Suprapubic skin (tissue), 4 donors: ENCODE measurements at regions not wholly inside any gene's neighbourhood (a gene's known extent, or its start where the extent isn't known, plus 50 kb on each side); places are given as distances from the start of the nearest gene placed in this dataset.

Source experiments
- DNase-seq, 2 donors: peaks; one replicate each; pipeline ENCODE4 v3.0.0-alpha.2; 2019; ENCODE audit warnings: low spot score in 2 of 2
- H3K27ac ChIP-seq: fragments of 200-600 bp; sonication (generic); one replicate; pipeline ENCODE4 v1.5.1; 2019
- H3K27me3 ChIP-seq: fragments of 200-600 bp; sonication (generic); one replicate; pipeline ENCODE4 v1.5.1; 2019
- H3K36me3 ChIP-seq: fragments of 200-600 bp; sonication (generic); one replicate; pipeline ENCODE4 v1.5.1; 2019
- H3K4me1 ChIP-seq: fragments of 200-600 bp; sonication (generic); one replicate; pipeline ENCODE4 v1.5.1; 2019
- H3K4me3 ChIP-seq: fragments of 200-600 bp; sonication (generic); one replicate; pipeline ENCODE4 v1.5.1; 2019; ENCODE audit warnings: mild to moderate bottlenecking
- H3K9me3 ChIP-seq: fragments of 200-600 bp; sonication (generic); one replicate; pipeline ENCODE4 v1.5.1; 2019
- CTCF ChIP-seq, 2 donors: fragments of 200-600 bp in 1 of 2; fragments of 450-650 bp in 1 of 2; sonication (generic) in 1 of 2; IDR thresholded peaks; one replicate each; pipeline ENCODE4 v1.5.1; 2016 to 2019; ENCODE audit warnings: antibody characterized with exemption in 2 of 2, mild to moderate bottlenecking in 1 of 2, moderate library complexity in 1 of 2
- EP300 ChIP-seq: sonication (generic); formaldehyde crosslinking; IDR thresholded peaks from one replicate; pipeline ENCODE4 v1.6.1; 2017; ENCODE audit warnings: antibody characterized with exemption
- POLR2A ChIP-seq, 2 donors: fragments of 450-650 bp; IDR thresholded peaks; one replicate each; pipeline ENCODE4 v1.6.1; 2017; ENCODE audit warnings: antibody characterized with exemption in 2 of 2, mild to moderate bottlenecking in 2 of 2, moderate library complexity in 2 of 2
- POLR2AphosphoS5 ChIP-seq, 3 donors: sonication (generic); formaldehyde crosslinking; IDR thresholded peaks; one replicate each; pipeline ENCODE4 v1.6.1; 2017; ENCODE audit warnings: antibody characterized with exemption in 3 of 3
- WGBS: methylation state at CpG from one replicate; pipeline ENCODE4 v1.1.5; 2018; 5-methylcytosine and 5-hydroxymethylcytosine counted together

DNA sequence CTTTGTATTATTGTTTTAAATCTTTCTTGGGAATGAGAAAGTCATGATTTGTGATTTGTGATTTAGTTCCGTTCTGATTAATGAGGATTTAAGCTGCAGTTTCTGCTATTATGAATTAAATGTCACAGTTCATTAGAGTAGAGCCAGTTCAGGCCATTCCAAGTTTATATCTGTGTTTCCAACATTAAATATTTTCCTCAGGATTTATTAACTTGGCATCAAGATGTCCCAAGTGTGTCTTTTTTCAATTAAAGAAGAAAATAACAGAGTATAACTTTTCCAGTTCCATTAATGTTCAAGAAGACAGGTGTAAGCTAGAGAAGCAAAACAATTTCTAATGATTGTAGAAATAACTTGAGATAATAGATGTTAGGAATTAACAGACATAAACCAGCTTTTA, 1183.2 kb upstream of the CELF2 start:
- whole genome bisulfite sequencing: 34% methylated on average over 1 of the region's 1 CpG
- H3K4me1 ChIP-seq: peaks cover 3% of the 10 kb centered on the region
- H3K36me3 ChIP-seq: no peaks in the 10 kb centered on the region
- DNase-seq: no peak
- H3K4me3 ChIP-seq: no peak overlapping the region
- no peaks in the 10 kb centered on the region for H3K9me3 ChIP-seq
- TF ChIP-seq CTCF (IDR thresholded peaks at IDR 0.05) (no peak), EP300 (no peak), POLR2A (IDR thresholded peaks at IDR 0.05) (no peak), POLR2AphosphoS5 (IDR thresholded peaks at IDR 0.05) (no peak)
- H3K27ac ChIP-seq: no peak overlapping the region
- no peaks in the 10 kb centered on the region for H3K27me3 ChIP-seq

- H3K27me3 ChIP-seq: no peaks in the 10 kb centered on the region
- H3K36me3 ChIP-seq: no peaks in the 10 kb centered on the region
- no peak for TF ChIP-seq POLR2AphosphoS5 (IDR thresholded peaks at IDR 0.05)
- TF ChIP-seq CTCF (IDR thresholded peaks at IDR 0.05): no peak
- TF ChIP-seq EP300: no peak
- no peak overlapping the region for H3K4me3 ChIP-seq
- no peak for DNase-seq
- H3K27ac ChIP-seq: no peak overlapping the region
- H3K4me1 ChIP-seq: no peaks in the 10 kb centered on the region
- no peaks in the 10 kb centered on the region for H3K9me3 ChIP-seq
These were observed 1172.6 kb upstream of the CELF2 start for GRCh38 chr10:9845075-9845474.

- TF ChIP-seq POLR2AphosphoS5 (IDR thresholded peaks at IDR 0.05) (no peak), POLR2A (IDR thresholded peaks at IDR 0.05) (no peak), CTCF (IDR thresholded peaks at IDR 0.05) (no peak), EP300 (no peak)
- Histone ChIP-seq H3K9me3 (peaks cover 5% of the 10 kb centered on the region), H3K4me3 (no peak overlapping the region), H3K27ac (no peak overlapping the region), H3K4me1 (no peaks in the 10 kb centered on the region), H3K36me3 (no peaks in the 10 kb centered on the region), H3K27me3 (no peaks in the 10 kb centered on the region)
- DNase-seq: no peak
These were observed 1169.4 kb upstream of the CELF2 start for GRCh38 chr10:9848278-9848677.

GRCh38 chr10:9848981-9849380, 1168.7 kb upstream of the CELF2 start:
- WGBS: 62% methylated on average over 2 of the region's 2 CpGs
- Histone ChIP-seq H3K4me1 (no peaks in the 10 kb centered on the region), H3K27ac (no peak overlapping the region), H3K27me3 (no peaks in the 10 kb centered on the region), H3K9me3 (peaks cover 5% of the 10 kb centered on the region), H3K4me3 (no peak overlapping the region), H3K36me3 (no peaks in the 10 kb centered on the region)
- no peak for DNase-seq
- TF ChIP-seq CTCF (IDR thresholded peaks at IDR 0.05) (no peak), POLR2A (IDR thresholded peaks at IDR 0.05) (no peak), EP300 (no peak), POLR2AphosphoS5 (IDR thresholded peaks at IDR 0.05) (no peak)

DNA sequence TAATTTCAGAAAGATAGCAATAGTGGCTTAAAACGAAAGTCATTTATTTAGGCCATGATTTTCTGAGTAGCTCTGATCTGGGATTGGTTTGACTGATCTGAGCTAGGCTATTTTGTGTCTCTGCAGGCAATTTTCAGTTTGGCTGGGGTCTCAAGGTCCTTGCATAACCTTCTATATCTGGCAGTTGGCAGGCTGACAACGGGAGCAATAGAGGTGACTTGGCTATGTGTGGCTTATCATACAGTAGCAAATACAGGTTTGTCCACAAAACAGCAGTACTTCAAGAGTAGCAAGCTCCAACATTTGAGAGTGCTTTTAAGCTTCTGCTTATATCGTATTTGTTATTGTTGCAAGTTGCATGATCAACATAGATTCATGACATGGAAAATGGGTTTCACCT, 1167.3 kb upstream of the CELF2 start:
- TF ChIP-seq CTCF (IDR thresholded peaks at IDR 0.05) (no peak), POLR2AphosphoS5 (IDR thresholded peaks at IDR 0.05) (no peak), EP300 (no peak), POLR2A (IDR thresholded peaks at IDR 0.05) (no peak)
- no peak for DNase-seq
- 81% methylated on average over 3 of the region's 3 CpGs for WGBS
- H3K4me1 ChIP-seq: no peaks in the 10 kb centered on the region
- no peak overlapping the region for H3K4me3 ChIP-seq
- H3K36me3 ChIP-seq: no peaks in the 10 kb centered on the region
- H3K9me3 ChIP-seq: peaks cover 5% of the 10 kb centered on the region
- H3K27ac ChIP-seq: no peak overlapping the region
- no peaks in the 10 kb centered on the region for H3K27me3 ChIP-seq
